Thoracic aorta (tissue), 2 donors: ENCODE measurements at regions not wholly inside any gene's neighbourhood (a gene's known extent, or its start where the extent isn't known, plus 50 kb on each side); places are given as distances from the start of the nearest gene placed in this dataset.

Experiments
- ATAC-seq: fragments of 150-250 bp; one replicate; pipeline ENCODE4 v1.8.0; 2017; ENCODE audit warnings: low read depth; ENCODE audit not compliant: insufficient number of reproducible peaks, low FRiP score
- DNase-seq: peaks from one replicate; pipeline ENCODE4 v3.0.0-alpha.2; 2020; ENCODE audit warnings: low spot score
- H3K27ac ChIP-seq, 2 donors: fragments of 200-600 bp; sonication (generic); 1 replicate in 1 of 2; 2 replicates in 1 of 2; pipeline ENCODE4 v1.5.1; 2016; ENCODE audit warnings: mild to moderate bottlenecking in 2 of 2, moderate library complexity in 2 of 2
- H3K27me3 ChIP-seq: fragments of 200-600 bp; sonication (generic); replicated peaks from 2 replicates; pipeline ENCODE4 v1.6.0; 2016; ENCODE audit warnings: mild to moderate bottlenecking; ENCODE audit not compliant: insufficient read depth
- H3K36me3 ChIP-seq: fragments of 200-600 bp; sonication (generic); one replicate; pipeline ENCODE4 v1.5.1; 2016
- H3K4me1 ChIP-seq, 2 donors: fragments of 200-600 bp; sonication (generic); 1 replicate in 1 of 2; 2 replicates in 1 of 2; pipeline versions ENCODE4 v1.5.1 to v1.6.0; 2016; ENCODE audit warnings: low read depth in 2 of 2, mild to moderate bottlenecking in 1 of 2; ENCODE audit not compliant: control insufficient read depth in 1 of 2
- H3K4me3 ChIP-seq: fragments of 200-600 bp; sonication (generic); 2 replicates; pipeline ENCODE4 v1.5.1; 2016; ENCODE audit warnings: mild to moderate bottlenecking
- H3K9me3 ChIP-seq: fragments of 200-600 bp; sonication (generic); 2 replicates; pipeline ENCODE4 v1.5.1; 2016
- CTCF ChIP-seq: fragments of 200-600 bp; sonication (generic); IDR thresholded peaks from one replicate; pipeline ENCODE4 v1.5.1; 2019; ENCODE audit warnings: antibody characterized with exemption

- ATAC-seq (no peak), DNase-seq (no peak)
- Histone ChIP-seq H3K9me3 (peaks cover 6% of the 10 kb centered on the region), H3K27me3 (no peaks in the 10 kb centered on the region), H3K36me3 (no peaks in the 10 kb centered on the region), H3K27ac (no peak overlapping the region), H3K4me1 (no peaks in the 10 kb centered on the region), H3K4me3 (no peak overlapping the region)
- TF ChIP-seq CTCF: no peak
Observed at GRCh38 chr3:191797271-191797670, 336.3 kb downstream of the PYDC2 start.

- DNase-seq (no peak), ATAC-seq (no peak)
- Histone ChIP-seq H3K4me1 (no peaks in the 10 kb centered on the region), H3K27me3 (no peaks in the 10 kb centered on the region), H3K4me3 (no peak overlapping the region), H3K36me3 (no peaks in the 10 kb centered on the region), H3K9me3 (peaks cover 6% of the 10 kb centered on the region), H3K27ac (no peak overlapping the region)
- no peak for TF ChIP-seq CTCF
Observed at GRCh38 chr3:191802671-191803070, 341.7 kb downstream of the PYDC2 start.

- TF ChIP-seq CTCF: no peak
- Histone ChIP-seq H3K4me1 (no peaks in the 10 kb centered on the region), H3K4me3 (no peak overlapping the region), H3K36me3 (no peaks in the 10 kb centered on the region), H3K9me3 (peaks cover 6% of the 10 kb centered on the region), H3K27ac (no peak overlapping the region), H3K27me3 (no peaks in the 10 kb centered on the region)
- ATAC-seq: no peak
- no peak for DNase-seq
Observed at GRCh38 chr3:191804935-191805334, 344.0 kb downstream of the PYDC2 start.

GRCh38 chr3:191808073-191808472 is 347.1 kb downstream of the PYDC2 start:
- ATAC-seq: no peak
- H3K4me1 ChIP-seq: no peaks in the 10 kb centered on the region

GRCh38 chr3:191809326-191809949 is 348.5 kb downstream of the PYDC2 start:
- no peaks in the 10 kb centered on the region for H3K4me1 ChIP-seq
- H3K27ac ChIP-seq: no peak overlapping the region
- H3K4me3 ChIP-seq: no peak overlapping the region
- no peak for DNase-seq
- no peaks in the 10 kb centered on the region for H3K9me3 ChIP-seq
- H3K36me3 ChIP-seq: no peaks in the 10 kb centered on the region
- no peaks in the 10 kb centered on the region for H3K27me3 ChIP-seq
- ATAC-seq: no peak
- no peak for TF ChIP-seq CTCF

More at GRCh38 chr3:191808073-191808472, 347.1 kb downstream of the PYDC2 start:
- DNase-seq: no peak
- Histone ChIP-seq H3K4me3 (no peak overlapping the region), H3K36me3 (no peaks in the 10 kb centered on the region), H3K27me3 (no peaks in the 10 kb centered on the region), H3K27ac (no peak overlapping the region), H3K9me3 (no peaks in the 10 kb centered on the region)
- TF ChIP-seq CTCF: no peak
